Lower leg skin (tissue), 3 donors: ENCODE measurements at regions not wholly inside any gene's neighbourhood (a gene's known extent, or its start where the extent isn't known, plus 50 kb on each side); places are given as distances from the start of the nearest gene placed in this dataset.

Experiments used
- POLR2A ChIP-seq, 2 donors: fragments of 450-650 bp; IDR thresholded peaks; one replicate each; pipeline ENCODE4 v1.6.1; 2016 to 2017; ENCODE audit warnings: antibody characterized with exemption in 2 of 2, mild to moderate bottlenecking in 1 of 2, moderate library complexity in 1 of 2
- TF ChIP-seq, protein P1 (sequence below), 3 donors: fragments of 450-650 bp; IDR thresholded peaks; one replicate each; pipeline ENCODE4 v1.5.1; 2016; ENCODE audit warnings: antibody characterized with exemption in 3 of 3, mild to moderate bottlenecking in 3 of 3, moderate library complexity in 2 of 3

DNA sequence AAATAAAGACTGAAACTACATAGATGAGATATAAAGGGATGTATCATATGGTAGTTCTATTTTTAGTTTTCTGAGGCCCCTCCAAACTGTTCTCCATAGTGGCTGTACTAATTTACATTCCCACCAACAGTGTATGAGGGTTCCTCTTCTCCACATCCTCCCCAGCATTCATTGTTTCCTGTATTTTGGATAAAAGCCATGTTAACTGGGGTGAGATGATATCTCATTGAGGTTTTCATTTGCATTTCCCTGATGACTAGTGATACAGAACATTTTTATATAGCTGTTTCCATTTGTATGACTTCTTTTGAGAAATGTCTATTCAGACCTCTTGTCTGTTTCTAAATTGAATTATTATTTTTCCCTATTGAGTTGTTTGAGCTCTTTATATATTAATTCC, 229.3 kb downstream of the RFPL4B start:
- TF ChIP-seq, protein P1, sequence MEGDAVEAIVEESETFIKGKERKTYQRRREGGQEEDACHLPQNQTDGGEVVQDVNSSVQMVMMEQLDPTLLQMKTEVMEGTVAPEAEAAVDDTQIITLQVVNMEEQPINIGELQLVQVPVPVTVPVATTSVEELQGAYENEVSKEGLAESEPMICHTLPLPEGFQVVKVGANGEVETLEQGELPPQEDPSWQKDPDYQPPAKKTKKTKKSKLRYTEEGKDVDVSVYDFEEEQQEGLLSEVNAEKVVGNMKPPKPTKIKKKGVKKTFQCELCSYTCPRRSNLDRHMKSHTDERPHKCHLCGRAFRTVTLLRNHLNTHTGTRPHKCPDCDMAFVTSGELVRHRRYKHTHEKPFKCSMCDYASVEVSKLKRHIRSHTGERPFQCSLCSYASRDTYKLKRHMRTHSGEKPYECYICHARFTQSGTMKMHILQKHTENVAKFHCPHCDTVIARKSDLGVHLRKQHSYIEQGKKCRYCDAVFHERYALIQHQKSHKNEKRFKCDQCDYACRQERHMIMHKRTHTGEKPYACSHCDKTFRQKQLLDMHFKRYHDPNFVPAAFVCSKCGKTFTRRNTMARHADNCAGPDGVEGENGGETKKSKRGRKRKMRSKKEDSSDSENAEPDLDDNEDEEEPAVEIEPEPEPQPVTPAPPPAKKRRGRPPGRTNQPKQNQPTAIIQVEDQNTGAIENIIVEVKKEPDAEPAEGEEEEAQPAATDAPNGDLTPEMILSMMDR (IDR thresholded peaks at IDR 0.05), result no peak
- TF ChIP-seq POLR2A (IDR thresholded peaks at IDR 0.05), result no peak
